RWPE2 (cell line): ENCODE measurements at regions not wholly inside any gene's neighbourhood (a gene's known extent, or its start where the extent isn't known, plus 50 kb on each side); places are given as distances from the start of the nearest gene placed in this dataset.

ENCODE experiments used
- ATAC-seq: fragments of 200-7000 bp; cut with Tn5 transposase; 3 replicates; pipeline ENCODE4 v1.9.1; 2021; ENCODE audit warnings: low read depth
- DNase-seq: peaks from one replicate; pipeline ENCODE4 v3.0.0-alpha.2; 2020; ENCODE audit warnings: low spot score
- H3K27ac ChIP-seq: fragments of 450-650 bp; 2 replicates; pipeline ENCODE4 v1.5.1; 2017; ENCODE audit warnings: mild to moderate bottlenecking; ENCODE audit not compliant: poor library complexity, severe bottlenecking
- H3K27me3 ChIP-seq: fragments of 250-450 bp; sonication (Bioruptor Pico); 2 replicates; pipeline ENCODE4 v1.5.1; 2021; ENCODE audit warnings: mild to moderate bottlenecking, moderate library complexity; ENCODE audit not compliant: insufficient read depth, poor library complexity, severe bottlenecking
- H3K36me3 ChIP-seq: fragments of 250-450 bp; sonication (Bioruptor Pico); 2 replicates; pipeline ENCODE4 v1.5.1; 2020; ENCODE audit warnings: low read depth, mild to moderate bottlenecking, moderate library complexity
- H3K4me1 ChIP-seq: fragments of 250-450 bp; sonication (Bioruptor Pico); 2 replicates; pipeline ENCODE4 v1.5.1; 2021; ENCODE audit warnings: mild to moderate bottlenecking, moderate library complexity; ENCODE audit not compliant: insufficient read depth, poor library complexity, severe bottlenecking
- H3K4me3 ChIP-seq: fragments of 250-450 bp; sonication (Bioruptor Pico); 2 replicates; pipeline ENCODE4 v1.5.1; 2021; ENCODE audit warnings: mild to moderate bottlenecking, moderate library complexity; ENCODE audit not compliant: severe bottlenecking
- H3K9me3 ChIP-seq: fragments of 250-450 bp; sonication (Bioruptor Pico); 2 replicates; pipeline ENCODE4 v1.5.1; 2021; ENCODE audit warnings: mild to moderate bottlenecking, moderate library complexity; ENCODE audit not compliant: severe bottlenecking
- TF ChIP-seq, protein P1 (sequence below): fragments of 450-650 bp; IDR thresholded peaks from one replicate; pipeline ENCODE4 v1.5.1; 2017; ENCODE audit warnings: mild to moderate bottlenecking, moderate library complexity; ENCODE audit not compliant: poor library complexity, severe bottlenecking

DNA sequence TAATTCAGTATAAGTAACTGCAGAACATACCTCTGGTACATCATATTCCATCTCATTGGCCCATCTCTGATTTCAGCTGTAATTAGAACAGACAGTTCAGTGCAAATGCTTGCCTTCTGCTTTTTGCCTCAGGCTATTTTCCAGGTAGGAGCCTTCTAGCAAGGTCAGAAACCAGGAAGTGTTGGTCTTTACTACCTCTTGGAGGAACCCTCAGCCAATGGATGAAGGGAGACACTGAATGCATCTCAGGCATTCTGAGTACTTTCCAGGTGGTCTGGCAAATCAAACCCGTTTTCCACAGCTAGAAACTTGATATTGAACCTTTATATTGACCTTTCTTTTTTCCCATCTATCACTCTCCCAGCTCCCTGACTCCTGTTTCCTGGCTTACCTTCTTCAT, 348.5 kb upstream of the SOX2 start:
- ATAC-seq: no peak

DNA sequence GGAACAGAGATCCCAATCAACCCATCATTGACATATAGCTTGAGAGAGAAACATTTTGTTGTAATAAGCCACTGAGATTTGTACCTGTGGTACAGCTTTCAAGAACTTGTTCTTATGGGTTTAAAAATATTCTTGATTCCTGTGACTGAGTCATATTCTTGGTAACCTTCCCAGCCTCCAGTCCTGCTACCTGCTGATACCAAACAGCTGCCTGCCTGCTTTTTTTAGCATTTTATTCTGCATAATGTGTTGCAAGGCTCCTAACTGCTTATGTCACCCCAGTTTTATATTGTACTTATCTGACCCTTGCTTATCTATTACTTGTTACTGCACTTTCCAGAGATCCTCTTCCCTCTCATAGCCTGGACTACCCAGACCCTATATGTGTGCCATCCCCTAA, 349.3 kb upstream of the SOX2 start:
- ATAC-seq (no peak), DNase-seq (no peak)
- no peaks in the 10 kb centered on the region for H3K4me1 ChIP-seq
- H3K27ac ChIP-seq: no peak overlapping the region
- H3K36me3 ChIP-seq: no peaks in the 10 kb centered on the region
- TF ChIP-seq, protein P1, sequence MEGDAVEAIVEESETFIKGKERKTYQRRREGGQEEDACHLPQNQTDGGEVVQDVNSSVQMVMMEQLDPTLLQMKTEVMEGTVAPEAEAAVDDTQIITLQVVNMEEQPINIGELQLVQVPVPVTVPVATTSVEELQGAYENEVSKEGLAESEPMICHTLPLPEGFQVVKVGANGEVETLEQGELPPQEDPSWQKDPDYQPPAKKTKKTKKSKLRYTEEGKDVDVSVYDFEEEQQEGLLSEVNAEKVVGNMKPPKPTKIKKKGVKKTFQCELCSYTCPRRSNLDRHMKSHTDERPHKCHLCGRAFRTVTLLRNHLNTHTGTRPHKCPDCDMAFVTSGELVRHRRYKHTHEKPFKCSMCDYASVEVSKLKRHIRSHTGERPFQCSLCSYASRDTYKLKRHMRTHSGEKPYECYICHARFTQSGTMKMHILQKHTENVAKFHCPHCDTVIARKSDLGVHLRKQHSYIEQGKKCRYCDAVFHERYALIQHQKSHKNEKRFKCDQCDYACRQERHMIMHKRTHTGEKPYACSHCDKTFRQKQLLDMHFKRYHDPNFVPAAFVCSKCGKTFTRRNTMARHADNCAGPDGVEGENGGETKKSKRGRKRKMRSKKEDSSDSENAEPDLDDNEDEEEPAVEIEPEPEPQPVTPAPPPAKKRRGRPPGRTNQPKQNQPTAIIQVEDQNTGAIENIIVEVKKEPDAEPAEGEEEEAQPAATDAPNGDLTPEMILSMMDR: no peak
- H3K9me3 ChIP-seq: no peaks in the 10 kb centered on the region
- no peak overlapping the region for H3K4me3 ChIP-seq
- H3K27me3 ChIP-seq: no peaks in the 10 kb centered on the region

More for the DNA sequence above, 348.5 kb upstream of the SOX2 start:
- Histone ChIP-seq H3K36me3 (no peaks in the 10 kb centered on the region), H3K4me3 (no peak overlapping the region), H3K27me3 (peaks cover under 1% of the 10 kb centered on the region), H3K27ac (no peak overlapping the region), H3K4me1 (no peaks in the 10 kb centered on the region), H3K9me3 (no peaks in the 10 kb centered on the region)
- TF ChIP-seq, protein P1: no peak
- no peak for DNase-seq

DNA sequence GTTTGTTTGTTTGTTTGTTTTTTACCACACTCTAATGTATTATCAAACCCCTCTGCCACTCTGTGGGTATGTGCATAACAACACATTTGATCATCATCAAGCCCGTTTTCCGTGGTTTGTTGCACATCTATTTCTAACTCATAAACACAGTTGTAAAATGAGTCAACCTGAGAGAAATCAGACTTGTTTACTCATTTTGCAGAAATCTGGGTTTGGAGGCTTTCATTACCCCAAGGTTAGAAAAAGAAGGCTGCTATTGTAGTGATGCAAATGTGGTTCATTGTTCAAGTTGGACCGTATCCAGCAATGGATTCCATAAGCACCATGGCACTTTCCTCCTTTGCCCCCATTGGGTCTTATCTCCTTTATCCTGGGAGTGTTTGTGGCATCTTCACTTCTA, 353.2 kb upstream of the SOX2 start:
- DNase-seq (no peak), ATAC-seq (no peak)
- Histone ChIP-seq H3K4me1 (no peaks in the 10 kb centered on the region), H3K4me3 (no peak overlapping the region), H3K27me3 (no peaks in the 10 kb centered on the region), H3K36me3 (no peaks in the 10 kb centered on the region), H3K27ac (no peak overlapping the region), H3K9me3 (no peaks in the 10 kb centered on the region)
- TF ChIP-seq, protein P1: no peak

DNA sequence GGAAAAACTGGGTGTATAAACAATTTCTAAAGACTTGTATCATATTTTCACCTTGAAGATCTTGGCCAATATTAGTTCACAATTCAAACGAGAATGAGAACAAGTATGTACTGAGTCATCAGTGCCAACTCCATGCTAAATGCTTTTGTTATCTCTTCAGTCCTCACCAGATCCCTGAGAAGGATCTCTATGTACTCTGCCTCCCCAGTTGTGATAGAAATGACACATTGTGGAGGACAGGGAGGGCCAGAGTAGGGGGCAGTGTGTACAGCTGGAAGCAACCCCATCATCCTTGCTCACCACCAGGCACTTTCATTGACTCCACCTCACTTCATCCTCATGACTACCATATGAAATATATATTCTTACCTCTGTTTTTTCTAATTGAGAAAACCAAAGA, 353.7 kb upstream of the SOX2 start:
- Histone ChIP-seq H3K36me3 (no peaks in the 10 kb centered on the region), H3K9me3 (no peaks in the 10 kb centered on the region), H3K27me3 (no peaks in the 10 kb centered on the region), H3K4me1 (no peaks in the 10 kb centered on the region), H3K27ac (no peak overlapping the region), H3K4me3 (no peak overlapping the region)
- DNase-seq (no peak), ATAC-seq (no peak)
- TF ChIP-seq, protein P1: no peak

DNA sequence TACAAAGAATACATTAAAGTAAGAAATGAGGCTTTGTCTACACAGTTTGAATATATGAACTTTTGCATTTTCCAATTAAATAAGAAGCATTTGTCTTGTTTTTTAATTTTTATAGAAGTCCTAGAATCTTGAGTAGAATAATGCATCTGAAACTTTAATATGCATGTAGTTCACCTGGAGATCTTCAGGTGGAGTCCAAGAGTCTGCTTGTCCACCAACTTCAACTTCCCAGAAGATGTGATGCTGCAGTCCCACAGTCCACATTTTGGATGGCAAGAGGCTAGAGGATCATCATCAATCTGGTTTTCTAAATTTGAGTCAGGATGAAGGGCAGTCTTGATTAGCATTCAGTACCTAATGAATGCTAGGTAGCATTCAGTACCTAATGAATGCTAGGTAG, 357.6 kb upstream of the SOX2 start:
- ATAC-seq (no peak), DNase-seq (no peak)
- no peak overlapping the region for H3K4me3 ChIP-seq
- no peaks in the 10 kb centered on the region for H3K9me3 ChIP-seq
- H3K36me3 ChIP-seq: no peaks in the 10 kb centered on the region
- no peaks in the 10 kb centered on the region for H3K4me1 ChIP-seq
- H3K27ac ChIP-seq: no peak overlapping the region
- no peaks in the 10 kb centered on the region for H3K27me3 ChIP-seq
- TF ChIP-seq, protein P1: peak; percentile 15
